ENCODE measurements at regions not wholly inside any gene's neighbourhood (a gene's known extent, or its start where the extent isn't known, plus 50 kb on each side); places are given as distances from the start of the nearest gene placed in this dataset.

DNA sequence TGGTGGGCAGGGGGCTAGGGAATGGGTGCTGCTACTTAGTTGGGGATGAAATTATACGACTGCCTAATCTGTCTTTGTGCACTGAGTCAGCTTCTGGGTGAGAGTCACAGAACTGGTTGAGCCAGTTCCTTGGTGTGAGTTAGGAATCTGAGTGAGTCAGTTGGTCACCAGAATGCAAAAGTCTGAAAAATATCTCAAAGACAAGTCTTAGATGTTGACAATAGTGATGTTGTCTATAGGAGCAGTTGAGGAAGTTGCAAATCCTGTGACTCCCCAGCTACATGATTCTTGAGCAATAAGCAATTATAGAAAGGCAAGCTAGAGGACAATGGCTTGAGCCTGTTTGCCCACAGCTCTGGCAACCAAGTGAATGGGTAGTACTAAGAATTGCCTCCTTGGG is 399.2 kb downstream of the CNTNAP4 start:
- 17 to 56% (median 48%) methylated on average over 1 of the region's 1 CpG for WGBS, 5 donors
- intact Hi-C loops (cut with DNase I; ENCODE audit: low total_unique reads): no loop called here
- TF ChIP-seq EP300 (IDR thresholded peaks at IDR 0.05) (no peak), POLR2A (IDR thresholded peaks at IDR 0.05) (no peak)
- Histone ChIP-seq H3K36me3 (no peaks in the 10 kb centered on the region), H3K4me3 (no peak overlapping the region), H3K4me1 (no peaks in the 10 kb centered on the region), H3K27ac (no peak overlapping the region), H3K9me3 (peaks cover 0 to 7% (median 0%) of the 10 kb centered on the region in 4 donors), H3K27me3 (no peaks in the 10 kb centered on the region)
- peak in 1 of 2 donors; percentile 66 for DNase-seq

GRCh38 chr16:76681296-76681695 is 404.1 kb downstream of the CNTNAP4 start:
- DNase-seq: no peak
- H3K4me1 ChIP-seq: no peaks in the 10 kb centered on the region
- H3K9me3 ChIP-seq: peaks cover 0 to 7% (median 0%) of the 10 kb centered on the region in 4 donors
- 58 to 64% (median 61%) methylated on average over 4 of the region's 4 CpGs for WGBS, 5 donors
- H3K36me3 ChIP-seq: no peaks in the 10 kb centered on the region
- no peak overlapping the region for H3K4me3 ChIP-seq
- no peak for TF ChIP-seq POLR2AphosphoS5 (IDR thresholded peaks at IDR 0.05)
- TF ChIP-seq EP300 (IDR thresholded peaks at IDR 0.05): no peak
- no peak for TF ChIP-seq POLR2A (IDR thresholded peaks at IDR 0.05)
- no peak overlapping the region for H3K27ac ChIP-seq
- intact Hi-C loops (cut with DNase I; ENCODE audit: low total_unique reads): no loop called here
- no peaks in the 10 kb centered on the region for H3K27me3 ChIP-seq

- 59 to 75% (median 65%) methylated on average over 4 of the region's 4 CpGs for WGBS, 5 donors
- Histone ChIP-seq H3K4me1 (no peaks in the 10 kb centered on the region), H3K27ac (no peak overlapping the region), H3K36me3 (no peaks in the 10 kb centered on the region), H3K27me3 (no peaks in the 10 kb centered on the region), H3K9me3 (peaks cover 0 to 7% (median 0%) of the 10 kb centered on the region in 4 donors), H3K4me3 (no peak overlapping the region)
- intact Hi-C loops (cut with DNase I; ENCODE audit: low total_unique reads): no loop called here
- TF ChIP-seq POLR2A (IDR thresholded peaks at IDR 0.05) (no peak), EP300 (IDR thresholded peaks at IDR 0.05) (no peak), POLR2AphosphoS5 (IDR thresholded peaks at IDR 0.05) (no peak)
- TF ChIP-seq, protein P1, sequence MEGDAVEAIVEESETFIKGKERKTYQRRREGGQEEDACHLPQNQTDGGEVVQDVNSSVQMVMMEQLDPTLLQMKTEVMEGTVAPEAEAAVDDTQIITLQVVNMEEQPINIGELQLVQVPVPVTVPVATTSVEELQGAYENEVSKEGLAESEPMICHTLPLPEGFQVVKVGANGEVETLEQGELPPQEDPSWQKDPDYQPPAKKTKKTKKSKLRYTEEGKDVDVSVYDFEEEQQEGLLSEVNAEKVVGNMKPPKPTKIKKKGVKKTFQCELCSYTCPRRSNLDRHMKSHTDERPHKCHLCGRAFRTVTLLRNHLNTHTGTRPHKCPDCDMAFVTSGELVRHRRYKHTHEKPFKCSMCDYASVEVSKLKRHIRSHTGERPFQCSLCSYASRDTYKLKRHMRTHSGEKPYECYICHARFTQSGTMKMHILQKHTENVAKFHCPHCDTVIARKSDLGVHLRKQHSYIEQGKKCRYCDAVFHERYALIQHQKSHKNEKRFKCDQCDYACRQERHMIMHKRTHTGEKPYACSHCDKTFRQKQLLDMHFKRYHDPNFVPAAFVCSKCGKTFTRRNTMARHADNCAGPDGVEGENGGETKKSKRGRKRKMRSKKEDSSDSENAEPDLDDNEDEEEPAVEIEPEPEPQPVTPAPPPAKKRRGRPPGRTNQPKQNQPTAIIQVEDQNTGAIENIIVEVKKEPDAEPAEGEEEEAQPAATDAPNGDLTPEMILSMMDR (IDR thresholded peaks at IDR 0.05): no peak
- no peak for DNase-seq
These were observed 405.9 kb downstream of the CNTNAP4 start for GRCh38 chr16:76683051-76683450.

- no peak for DNase-seq
- Histone ChIP-seq H3K9me3 (peaks cover 0 to 6% (median 0%) of the 10 kb centered on the region in 4 donors), H3K27ac (no peak overlapping the region), H3K4me1 (no peaks in the 10 kb centered on the region), H3K4me3 (no peak overlapping the region), H3K27me3 (no peaks in the 10 kb centered on the region), H3K36me3 (no peaks in the 10 kb centered on the region)
- WGBS, 5 donors: 67 to 79% (median 74%) methylated on average over 2 of the region's 2 CpGs
- intact Hi-C loops (cut with DNase I; ENCODE audit: low total_unique reads): no loop called here
- TF ChIP-seq, protein P1 (IDR thresholded peaks at IDR 0.05): no peak
- TF ChIP-seq POLR2AphosphoS5 (IDR thresholded peaks at IDR 0.05) (no peak), POLR2A (IDR thresholded peaks at IDR 0.05) (no peak), EP300 (IDR thresholded peaks at IDR 0.05) (no peak)
These were observed 419.7 kb downstream of the CNTNAP4 start for GRCh38 chr16:76696876-76697275.

- Histone ChIP-seq H3K4me3 (no peak overlapping the region), H3K27me3 (no peaks in the 10 kb centered on the region), H3K9me3 (no peaks in the 10 kb centered on the region), H3K4me1 (no peaks in the 10 kb centered on the region), H3K36me3 (no peaks in the 10 kb centered on the region), H3K27ac (no peak overlapping the region)
- no peak for DNase-seq
- intact Hi-C loops (cut with DNase I; ENCODE audit: low total_unique reads): no loop called here
- TF ChIP-seq, protein P1 (IDR thresholded peaks at IDR 0.05): no peak
- TF ChIP-seq EP300 (IDR thresholded peaks at IDR 0.05): no peak
- no peak for TF ChIP-seq POLR2AphosphoS5 (IDR thresholded peaks at IDR 0.05)
- TF ChIP-seq POLR2A (IDR thresholded peaks at IDR 0.05): no peak
These were observed 428.7 kb downstream of the CNTNAP4 start for GRCh38 chr16:76705892-76706291.

All from stomach (tissue), 8 donors.